Activated CD4-positive, alpha-beta T cell treated with anti-CD3 and anti-CD28 coated beads for 48 hours (primary cell): ENCODE measurements at regions not wholly inside any gene's neighbourhood (a gene's known extent, or its start where the extent isn't known, plus 50 kb on each side); places are given as distances from the start of the nearest gene placed in this dataset.

Source experiments
- DNase-seq: peaks from one replicate; pipeline ENCODE4 v3.0.0-alpha.2; 2020

DNA sequence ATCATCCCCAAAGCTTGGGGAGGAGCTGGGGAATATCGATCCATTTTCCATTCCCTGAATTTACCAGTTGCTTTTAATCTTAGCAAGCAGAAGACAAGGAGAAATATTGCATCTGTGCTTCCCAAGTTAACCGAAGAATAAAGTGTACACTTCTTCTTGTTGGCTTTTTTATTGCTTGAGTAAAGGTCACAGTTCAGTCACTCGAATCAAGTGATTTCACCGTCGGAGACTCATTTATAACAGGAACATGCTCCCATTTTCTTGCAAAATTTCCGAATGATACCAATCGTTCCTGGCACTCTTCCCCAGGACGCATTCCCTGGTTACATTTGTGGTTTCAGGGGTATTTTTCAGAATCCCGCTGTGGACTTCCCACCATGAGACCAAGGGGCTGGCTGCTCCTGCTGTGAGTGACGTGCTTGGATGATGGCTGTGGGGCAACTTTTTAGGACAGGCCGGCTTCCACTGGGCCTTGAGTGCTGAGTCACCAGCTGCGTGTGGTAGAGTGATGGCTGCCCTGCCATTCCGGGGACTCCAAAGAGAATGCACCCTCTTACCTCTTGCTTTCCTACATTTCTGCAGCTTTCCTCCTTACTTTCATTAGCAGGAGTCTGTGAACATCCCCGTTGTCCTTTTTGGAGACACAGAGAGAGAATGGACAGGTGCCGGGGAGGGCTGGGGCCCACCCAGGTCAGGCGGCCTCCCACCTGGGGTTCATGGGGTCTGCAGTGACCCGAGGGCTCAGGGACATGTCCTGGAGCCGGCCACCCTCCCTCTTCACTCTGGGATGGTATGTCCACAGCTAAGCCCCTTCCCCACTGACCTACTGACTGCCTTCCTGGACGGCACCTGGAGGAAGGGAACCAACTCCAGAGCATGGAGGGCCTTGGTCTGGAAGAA, 60.7 kb upstream of the HDAC4 start:
- no peak for DNase-seq

DNA sequence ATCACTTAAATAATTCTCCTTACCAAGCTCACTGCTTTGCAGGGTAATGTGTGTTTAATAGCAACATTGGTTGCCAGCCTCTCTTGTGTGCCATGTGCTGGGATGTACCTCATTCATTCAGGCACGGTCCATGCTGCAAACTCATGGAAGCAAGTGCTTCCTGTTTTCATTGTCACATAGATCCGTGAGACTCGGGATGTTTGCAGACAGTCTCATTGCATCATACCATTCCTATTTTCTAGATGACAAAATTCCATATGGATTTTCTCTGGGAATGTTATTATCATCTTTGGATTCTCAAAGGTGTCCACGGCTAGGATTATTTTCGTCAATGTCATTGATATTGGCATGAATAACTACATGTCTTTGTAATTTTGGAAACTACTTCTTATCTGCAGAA, 60.0 kb upstream of the HDAC4 start:
- DNase-seq: no peak

DNA sequence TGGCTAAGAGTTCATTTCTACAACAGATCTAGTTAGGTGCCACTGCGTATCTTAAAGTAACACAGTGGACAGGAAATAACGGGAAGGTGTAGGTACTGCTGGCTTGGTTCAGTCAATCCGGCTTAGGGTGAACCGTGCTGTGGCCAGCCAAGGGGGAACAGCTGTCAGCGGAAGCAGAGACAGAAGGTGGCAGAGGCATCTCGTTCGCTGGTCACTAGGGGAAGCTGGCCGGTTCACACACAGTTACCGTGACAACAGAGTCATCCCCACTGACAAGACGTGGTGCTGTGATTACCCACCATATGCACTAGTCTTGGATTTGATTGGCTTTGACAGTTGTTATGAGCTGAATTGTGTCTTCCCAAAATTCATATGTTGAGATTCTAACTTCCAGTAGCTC, 58.8 kb upstream of the HDAC4 start:
- DNase-seq: no peak

DNA sequence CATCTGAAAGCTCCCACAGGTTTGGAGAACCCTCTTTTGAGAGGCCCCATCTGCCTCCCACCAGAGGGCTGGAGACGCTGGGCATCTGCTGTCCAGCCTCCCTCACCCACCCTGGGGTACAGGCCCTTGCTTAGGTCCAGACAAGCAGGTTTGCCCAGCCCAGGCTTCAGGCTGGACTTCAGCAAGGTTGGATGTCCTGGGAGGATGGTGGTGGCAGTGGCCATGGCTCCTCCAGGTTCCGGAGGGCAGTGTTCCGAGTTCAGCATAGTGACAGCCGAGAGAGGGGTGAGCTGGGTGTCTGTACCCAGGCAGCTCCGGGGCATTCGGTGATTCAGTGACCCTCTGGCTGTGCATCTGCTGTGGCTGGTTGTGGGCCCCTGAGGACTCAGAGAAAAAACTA, 58.2 kb upstream of the HDAC4 start:
- no peak for DNase-seq

DNA sequence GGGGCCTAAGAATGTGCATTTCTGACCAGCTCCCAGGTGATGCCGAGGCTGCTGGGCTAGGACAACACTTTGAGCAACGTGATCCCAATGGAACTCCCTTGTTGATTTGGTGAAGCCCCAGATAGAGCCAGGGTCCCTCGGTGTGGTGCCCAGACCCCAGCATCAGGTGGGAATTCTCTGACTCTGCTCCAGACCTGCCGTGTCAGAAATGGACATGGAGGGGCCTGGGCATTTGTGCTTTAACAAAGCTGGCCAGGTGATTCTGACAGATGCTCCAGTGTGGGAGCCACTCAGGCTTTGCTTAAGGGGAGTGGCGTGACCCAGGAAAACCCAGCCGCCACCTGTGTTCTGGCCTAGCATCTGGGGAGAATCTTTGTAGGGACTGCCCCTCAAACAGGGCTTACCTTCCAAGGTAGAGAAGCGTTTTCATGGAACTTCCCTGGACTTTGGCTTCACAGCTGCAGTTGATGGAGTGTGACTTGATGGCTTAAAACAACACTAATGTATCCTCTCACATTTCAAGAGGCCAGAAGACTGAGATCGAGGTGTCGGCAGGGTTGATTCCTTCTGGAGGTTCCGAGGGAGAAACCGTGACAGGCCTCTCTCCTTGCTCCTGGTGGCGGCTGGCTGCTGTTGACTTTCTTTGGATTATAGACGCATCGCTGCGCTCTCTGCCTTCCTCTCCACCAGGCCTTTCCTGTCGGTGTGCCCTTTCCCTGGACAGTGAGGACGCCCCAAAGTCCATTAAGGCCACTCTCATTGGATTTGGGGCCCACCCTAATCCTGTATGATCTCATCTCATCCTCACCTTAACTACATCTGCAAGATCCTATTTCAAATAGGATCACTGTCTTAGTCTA, 57.0 kb upstream of the HDAC4 start:
- no peak for DNase-seq

DNA sequence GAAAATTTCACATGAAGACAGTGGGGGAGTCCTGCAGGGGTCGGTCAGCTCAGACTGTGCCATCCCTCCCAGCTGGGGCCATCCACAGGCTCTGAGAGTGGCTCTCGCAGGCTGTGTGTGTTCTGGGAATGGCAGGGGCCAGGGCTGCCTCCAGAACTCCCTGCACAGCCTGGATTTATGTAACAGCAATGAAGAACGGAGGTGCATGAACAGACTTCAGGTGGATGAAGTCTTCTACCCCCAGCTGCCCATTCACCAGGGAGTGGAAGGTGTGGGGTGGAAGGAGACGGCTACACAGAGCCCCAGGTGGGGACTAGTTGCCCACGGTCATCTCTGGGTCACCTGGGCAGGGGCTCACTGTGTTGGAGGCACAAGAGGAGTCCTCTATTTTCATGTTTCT, 56.1 kb upstream of the HDAC4 start:
- no peak for DNase-seq

DNA sequence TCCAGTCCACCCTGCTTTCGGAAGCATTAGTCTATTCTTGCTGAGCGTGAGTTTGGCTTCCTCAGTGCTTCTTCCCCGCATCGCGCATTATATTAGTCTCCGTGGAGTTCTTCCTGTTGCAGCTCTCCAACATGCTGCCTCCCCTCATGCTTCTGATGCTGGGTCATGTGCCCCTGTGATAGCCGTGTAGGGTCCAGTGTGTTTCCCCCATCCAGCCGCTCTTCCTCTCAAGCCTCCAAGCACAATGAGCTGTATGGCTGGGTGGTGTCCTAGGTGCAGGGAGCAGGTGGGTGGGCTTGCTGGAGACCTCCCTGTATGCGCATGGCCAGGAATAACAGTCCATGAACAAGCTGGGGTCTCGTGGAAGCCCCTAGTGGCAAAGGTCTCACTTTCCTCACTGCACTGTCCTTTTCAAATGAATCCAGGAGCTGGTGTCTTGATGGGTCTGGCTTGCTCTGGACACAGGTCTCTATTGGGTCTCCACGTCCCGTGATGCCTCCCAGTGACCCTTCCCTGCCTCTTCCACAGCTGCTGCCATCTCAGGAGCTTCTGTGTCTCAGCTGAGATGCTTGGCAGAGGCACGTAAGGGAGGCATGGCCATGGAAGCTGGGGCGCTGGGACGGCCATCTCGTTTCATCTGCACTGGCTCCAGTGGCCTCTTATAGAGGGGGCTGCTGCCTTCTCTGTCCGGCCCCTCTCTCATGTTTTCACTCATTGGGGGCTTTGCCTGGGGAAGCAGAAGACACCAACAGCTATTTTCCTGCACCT, 54.8 kb upstream of the HDAC4 start:
- no peak for DNase-seq

DNA sequence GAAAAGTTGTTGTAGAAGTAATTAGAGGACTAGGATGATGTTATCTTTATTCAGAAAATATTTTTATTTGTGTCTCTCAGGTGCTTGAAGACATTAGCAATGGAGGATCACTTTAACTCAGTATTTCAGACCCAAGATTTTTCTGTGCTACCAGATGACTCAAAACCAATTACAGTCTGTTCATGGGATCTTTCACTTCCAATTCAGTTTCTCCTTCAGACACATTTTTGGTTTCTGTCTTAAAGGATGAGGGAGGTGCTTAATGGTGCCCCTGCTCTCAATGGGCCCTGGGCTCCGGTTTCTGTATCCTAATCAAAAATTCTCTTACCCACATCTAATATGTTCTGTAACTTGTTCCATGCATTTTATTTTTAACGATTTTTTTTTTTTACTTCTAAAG, 53.7 kb upstream of the HDAC4 start:
- DNase-seq: no peak
